SK-N-SH (cell line): ENCODE measurements at regions not wholly inside any gene's neighbourhood (a gene's known extent, or its start where the extent isn't known, plus 50 kb on each side); places are given as distances from the start of the nearest gene placed in this dataset.

ENCODE experiments used
- CTCF ChIA-PET: fragments of 300-600, 350-600 bp; formaldehyde crosslinking; extraction: SDS; loops from one replicate; lab custom pipeline; 2021; lab: Yijun Ruan, JAX
- POLR2A ChIA-PET: fragments of 350-600 bp; sonication (Branson Sonifier 250); formaldehyde crosslinking; extraction: SDS; loops from one replicate; lab custom pipeline; 2020; ENCODE audit warnings: antibody characterized with exemption, inconsistent platforms; lab: Yijun Ruan, JAX
- DNase-seq: peaks from one replicate; pipeline ENCODE4 v3.0.0; 2012
- H2AFZ ChIP-seq: fragments of 200-600 bp; sonication (generic); 2 replicates; pipeline ENCODE4 v1.8.1; 2016; ENCODE audit warnings: antibody characterized with exemption, mild to moderate bottlenecking, low read depth
- H3F3A ChIP-seq: fragments of 200-600 bp; sonication (generic); replicated peaks from 2 replicates; pipeline ENCODE3; 2016; ENCODE audit warnings: antibody characterized with exemption, mild to moderate bottlenecking; ENCODE audit not compliant: insufficient read depth
- H3K27ac ChIP-seq, 2 experiments: fragments of 200-500 bp in 1 of 2; fragments of 200-600 bp in 1 of 2; sonication (Bioruptor generic) in 1 of 2; sonication (generic), shearing (Covaris generic) in 1 of 2; 2 replicates each; pipeline versions ENCODE4 v1.5.1 to v1.6.1; 2014 to 2016; ENCODE audit warnings: low read depth in 2 of 2, inconsistent platforms in 1 of 2, low read length in 1 of 2, mild to moderate bottlenecking in 1 of 2, mixed read lengths in 1 of 2
- H3K27me3 ChIP-seq: fragments of 200-600 bp; sonication (generic), shearing (Covaris generic); 2 replicates; pipeline ENCODE4 v1.6.1; 2016; ENCODE audit warnings: mixed run types; ENCODE audit not compliant: insufficient read depth
- H3K36me3 ChIP-seq, 2 experiments: fragments of 200-500 bp in 1 of 2; fragments of 200-600 bp in 1 of 2; sonication (Bioruptor generic) in 1 of 2; sonication (generic) in 1 of 2; replicated peaks in 1 of 2; 2 replicates each; pipeline versions ENCODE3 to v1.5.1; 2014 to 2016; ENCODE audit warnings: low read length in 1 of 2, mild to moderate bottlenecking in 1 of 2; ENCODE audit not compliant: insufficient read depth in 2 of 2, control insufficient read depth in 1 of 2
- H3K4me1 ChIP-seq, 2 experiments: fragments of 200-500 bp in 1 of 2; fragments of 200-600 bp in 1 of 2; sonication (Bioruptor generic) in 1 of 2; sonication (generic), shearing (Covaris generic) in 1 of 2; 2 replicates each; pipeline versions ENCODE4 v1.5.1 to v1.6.1; 2014 to 2016; ENCODE audit warnings: low read depth in 1 of 2, low read length in 1 of 2, mixed run types in 1 of 2; ENCODE audit not compliant: insufficient read depth in 2 of 2, control insufficient read depth in 1 of 2
- H3K4me2 ChIP-seq: fragments of 200-600 bp; sonication (generic), shearing (Covaris generic); 2 replicates; pipeline ENCODE4 v1.6.1; 2017; ENCODE audit warnings: mixed run types
- H3K4me3 ChIP-seq, 2 experiments: fragments of 200-500 bp in 1 of 2; fragments of 200-600 bp in 1 of 2; sonication (Bioruptor generic) in 1 of 2; sonication (generic), shearing (Covaris generic) in 1 of 2; 2 replicates each; pipeline versions ENCODE4 v1.5.1 to v1.8.1; 2014 to 2016; ENCODE audit warnings: low read depth in 2 of 2, inconsistent platforms in 1 of 2, low read length in 1 of 2, mild to moderate bottlenecking in 1 of 2, mixed read lengths in 1 of 2, moderate library complexity in 1 of 2
- H3K79me2 ChIP-seq: fragments of 200-600 bp; sonication (generic); 2 replicates; pipeline ENCODE4 v1.8.1; 2017; ENCODE audit warnings: mild to moderate bottlenecking; ENCODE audit not compliant: insufficient read depth
- H3K9ac ChIP-seq: fragments of 200-600 bp; sonication (generic); 2 replicates; pipeline ENCODE4 v1.6.1; 2017; ENCODE audit warnings: mixed run types
- H3K9me2 ChIP-seq: fragments of 200-600 bp; sonication (generic); 2 replicates; pipeline ENCODE4 v1.6.1; 2017; ENCODE audit warnings: mixed run types
- H3K9me3 ChIP-seq: fragments of 200-600 bp; sonication (generic); 2 replicates; pipeline ENCODE4 v1.6.1; 2017; ENCODE audit warnings: mixed run types, mild to moderate bottlenecking, moderate library complexity
- H4K20me1 ChIP-seq: fragments of 200-600 bp; sonication (generic); 2 replicates; pipeline ENCODE4 v1.6.1; 2017; ENCODE audit warnings: mild to moderate bottlenecking, mixed run types; ENCODE audit not compliant: insufficient read depth
- CHD2 ChIP-seq: fragments of 150-350 bp; IDR thresholded peaks from 2 replicates; pipeline ENCODE4 v1.6.1; 2018; ENCODE audit warnings: low read length; ENCODE audit not compliant: partially characterized antibody
- ELF1 ChIP-seq: IDR thresholded peaks from 2 replicates; pipeline ENCODE4 v1.4.0; 2012
- EZH2phosphoT487 ChIP-seq: fragments of 200-600 bp; sonication (generic); IDR thresholded peaks from 2 replicates; pipeline ENCODE4 v1.6.1; 2017; ENCODE audit warnings: low read depth, mixed run types, mild to moderate bottlenecking, antibody characterized with exemption, moderate library complexity, borderline replicate concordance
- FOSL2 ChIP-seq: IDR thresholded peaks from 2 replicates; pipeline ENCODE4 v1.4.0; 2012; ENCODE audit warnings: low read depth, mild to moderate bottlenecking, moderate library complexity, borderline replicate concordance
- FOXJ3 ChIP-seq: sonication (generic); formaldehyde crosslinking; IDR thresholded peaks from 2 replicates; pipeline ENCODE4 v1.5.1; 2020; ENCODE audit warnings: mild to moderate bottlenecking, missing genetic modification reagents
- FOXM1 ChIP-seq: IDR thresholded peaks from 2 replicates; pipeline ENCODE4 v1.4.0; 2012; ENCODE audit warnings: low read depth, mild to moderate bottlenecking
- IRF3 ChIP-seq: fragments of 150-350 bp; IDR thresholded peaks from 2 replicates; pipeline ENCODE4 v1.6.1; 2016; ENCODE audit warnings: mild to moderate bottlenecking, low read depth, low read length
- RFX5 ChIP-seq: IDR thresholded peaks from 2 replicates; pipeline ENCODE4 v1.6.1; 2012; ENCODE audit warnings: mild to moderate bottlenecking, improper control_type of control experiment, low read length
- TAF1 ChIP-seq: IDR thresholded peaks from 2 replicates; pipeline ENCODE4 v1.6.1; 2012; ENCODE audit warnings: low read depth, mild to moderate bottlenecking, low read length, moderate library complexity, borderline replicate concordance
- TCF12 ChIP-seq: IDR thresholded peaks from 2 replicates; pipeline ENCODE4 v1.4.0; 2012
- WGBS: methylation state at CpG from one replicate; pipeline ENCODE4 v1.1.6; 2017; ENCODE audit warnings: low lambda C conversion rate; 5-methylcytosine and 5-hydroxymethylcytosine counted together
- TF ChIP-seq, protein P1 (sequence below): IDR thresholded peaks from 2 replicates; pipeline ENCODE4; 2012

DNA sequence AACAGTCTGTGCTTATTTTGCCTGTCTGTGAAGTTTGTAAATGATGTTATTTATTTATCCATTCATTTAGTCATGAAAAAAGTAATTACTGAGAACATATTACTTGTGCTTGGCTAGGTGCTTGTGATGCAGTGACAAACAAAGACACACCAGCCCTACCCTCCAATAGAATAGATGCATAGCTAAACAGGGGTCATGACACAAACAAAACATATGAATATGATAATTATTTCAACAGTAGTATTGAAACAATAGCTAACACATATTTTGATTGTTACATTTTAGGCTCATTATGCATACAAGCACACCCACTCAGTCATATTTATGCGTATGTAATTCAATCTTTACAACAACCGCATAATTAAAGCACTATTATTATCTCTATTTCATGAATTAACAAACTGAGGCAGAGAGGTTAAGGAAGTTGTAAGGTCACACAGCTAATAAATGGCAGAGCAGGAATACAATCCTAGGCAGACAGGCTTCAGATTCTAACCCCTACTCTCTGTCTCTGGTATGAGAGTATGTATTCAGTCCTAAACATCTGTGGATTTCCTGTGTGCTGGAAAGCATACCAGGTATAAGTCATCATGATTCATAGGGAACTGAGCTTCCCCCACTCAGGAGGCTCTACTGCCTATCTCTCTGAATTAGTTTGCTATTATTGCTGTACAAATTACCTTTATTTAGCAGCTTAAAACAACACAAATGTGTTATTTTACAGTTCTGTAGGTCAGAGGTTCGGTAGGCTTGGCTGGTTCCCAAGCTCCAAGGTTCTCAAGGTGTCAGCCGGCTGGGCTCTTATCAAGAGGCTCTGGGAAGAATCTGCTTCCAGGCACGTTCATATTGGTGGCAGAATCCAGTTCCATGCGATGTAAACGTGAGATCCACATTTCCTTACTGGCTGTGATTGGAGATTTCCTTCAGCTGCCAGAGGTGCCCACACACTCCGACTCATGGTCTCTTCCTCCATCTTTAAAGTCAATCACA, 509.4 kb downstream of the GALC start:
- Histone ChIP-seq H3K4me1 (no peaks in the 10 kb centered on the region), H3K79me2 (no peaks in the 10 kb centered on the region), H2AFZ (no peak overlapping the region), H3K9ac (no peak overlapping the region), H4K20me1 (no peaks in the 10 kb centered on the region), H3K27me3 (no peaks in the 10 kb centered on the region), H3K36me3 (no peaks in the 10 kb centered on the region), H3K9me3 (no peaks in the 10 kb centered on the region), H3K9me2 (no peaks in the 10 kb centered on the region), H3K4me2 (no peak overlapping the region), H3F3A (no peaks in the 10 kb centered on the region), H3K4me3 (no peak overlapping the region), H3K27ac (no peak overlapping the region)
- DNase-seq, result no peak
- TF ChIP-seq FOSL2 (no peak), CHD2 (no peak), RFX5 (no peak), ELF1 (no peak), EZH2phosphoT487 (no peak), FOXM1 (no peak), TCF12 (no peak), FOXJ3 (no peak), TAF1 (no peak), IRF3 (no peak)
- TF ChIP-seq, protein P1, sequence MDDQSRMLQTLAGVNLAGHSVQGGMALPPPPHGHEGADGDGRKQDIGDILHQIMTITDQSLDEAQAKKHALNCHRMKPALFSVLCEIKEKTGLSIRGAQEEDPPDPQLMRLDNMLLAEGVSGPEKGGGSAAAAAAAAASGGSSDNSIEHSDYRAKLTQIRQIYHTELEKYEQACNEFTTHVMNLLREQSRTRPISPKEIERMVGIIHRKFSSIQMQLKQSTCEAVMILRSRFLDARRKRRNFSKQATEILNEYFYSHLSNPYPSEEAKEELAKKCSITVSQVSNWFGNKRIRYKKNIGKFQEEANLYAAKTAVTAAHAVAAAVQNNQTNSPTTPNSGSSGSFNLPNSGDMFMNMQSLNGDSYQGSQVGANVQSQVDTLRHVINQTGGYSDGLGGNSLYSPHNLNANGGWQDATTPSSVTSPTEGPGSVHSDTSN, result no peak
- POLR2A ChIA-PET, result no interaction called here
- WGBS, result 15% methylated on average over 8 of the region's 8 CpGs
- CTCF ChIA-PET, result no interaction called here

- WGBS, result 0% methylated on average over 1 of the region's 1 CpG
- no peaks in the 10 kb centered on the region for H3F3A ChIP-seq
- H2AFZ ChIP-seq, result no peak overlapping the region
- H3K79me2 ChIP-seq, result no peaks in the 10 kb centered on the region
- H3K27ac ChIP-seq, result no peak overlapping the region
- H3K9ac ChIP-seq, result no peak overlapping the region
- no peak overlapping the region for H3K4me2 ChIP-seq
- no peaks in the 10 kb centered on the region for H3K27me3 ChIP-seq
- no peaks in the 10 kb centered on the region for H4K20me1 ChIP-seq
- H3K4me3 ChIP-seq, result no peak overlapping the region
- no peaks in the 10 kb centered on the region for H3K9me2 ChIP-seq
- TF ChIP-seq FOSL2 (no peak), EZH2phosphoT487 (no peak)
- CTCF ChIA-PET, result no interaction called here
- POLR2A ChIA-PET, result no interaction called here
- no peaks in the 10 kb centered on the region for H3K4me1 ChIP-seq
- H3K9me3 ChIP-seq, result no peaks in the 10 kb centered on the region
- H3K36me3 ChIP-seq, result no peaks in the 10 kb centered on the region
- no peak for DNase-seq
Measured at GRCh38 chr14:87468531-87468930, 524.5 kb downstream of the GALC start.
